ENCODE measurements at regions not wholly inside any gene's neighbourhood (a gene's known extent, or its start where the extent isn't known, plus 50 kb on each side); places are given as distances from the start of the nearest gene placed in this dataset.

GRCh38 chr10:107942826-107943225 lies 778.3 kb upstream of the SORCS1 start:
- no TSS peak for BruUV-seq (replicated peaks)
- Histone ChIP-seq H3K27ac (ENCODE audit: low read depth, low read length, poor library complexity, severe bottlenecking) (no peak overlapping the region), H3K4me1 (ENCODE audit: insufficient read depth, low read length, poor library complexity, severe bottlenecking) (no peaks in the 10 kb centered on the region), H3K4me2 (ENCODE audit: low read length) (no peak overlapping the region), H3K9me2 (ENCODE audit: insufficient read depth, low read length) (no peaks in the 10 kb centered on the region), H3K79me2 (ENCODE audit: insufficient read depth, low read depth, low read length) (no peaks in the 10 kb centered on the region), H2AFZ (ENCODE audit: low read length) (no peak overlapping the region), H3K4me3 (ENCODE audit: low read depth, low read length, poor library complexity, severe bottlenecking) (no peak overlapping the region), H3K36me3 (ENCODE audit: insufficient read depth, low read length) (no peaks in the 10 kb centered on the region), H3K9me3 (ENCODE audit: low read length) (no peaks in the 10 kb centered on the region), H4K20me1 (ENCODE audit: insufficient read depth, low read length) (no peaks in the 10 kb centered on the region)
- no peak for TF ChIP-seq EZH2phosphoT487 (IDR thresholded peaks at IDR 0.05; ENCODE audit: borderline replicate concordance, low read depth, low read length)
- no peak for TF ChIP-seq CTCF (conservative IDR thresholded peaks at IDR 0.05; ENCODE audit: low read length)
- CTCF ChIA-PET (ENCODE audit: unreplicated experiment): no interaction called here
- no peak for DNase-seq (ENCODE audit: low spot score)
- POLR2A ChIA-PET: no interaction called here
- intact Hi-C loops (cut with micrococcal nuclease; ENCODE audit: unreplicated experiment): no loop called here

DNA sequence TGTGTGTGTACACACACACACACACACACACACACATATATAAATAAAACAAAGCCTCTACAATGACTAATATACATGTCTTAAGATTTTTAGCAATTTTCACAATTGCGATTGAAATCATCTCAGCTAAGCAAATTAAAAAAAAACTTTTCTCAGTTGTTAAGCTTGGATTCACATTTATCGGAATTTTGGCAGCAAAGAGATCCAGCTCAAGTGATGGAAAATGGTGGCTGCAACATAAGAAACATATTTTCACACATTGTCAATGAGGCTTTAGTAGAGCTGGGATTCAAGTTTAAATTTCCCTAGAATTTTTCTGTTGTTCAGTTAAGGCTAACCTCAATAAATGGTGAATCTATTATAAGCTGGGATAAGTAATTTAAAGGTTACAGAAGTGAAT lies 768.6 kb upstream of the SORCS1 start:
- H4K20me1 ChIP-seq (ENCODE audit: insufficient read depth, low read length): no peaks in the 10 kb centered on the region
- DNase-seq (ENCODE audit: low spot score): no peak
- H3K27ac ChIP-seq (ENCODE audit: low read depth, low read length, poor library complexity, severe bottlenecking): no peak overlapping the region
- no TSS peak for BruUV-seq (replicated peaks)
- H3K4me1 ChIP-seq (ENCODE audit: insufficient read depth, low read length, poor library complexity, severe bottlenecking): no peaks in the 10 kb centered on the region
- intact Hi-C loops (cut with micrococcal nuclease; ENCODE audit: unreplicated experiment): no loop called here
- H3K9me2 ChIP-seq (ENCODE audit: insufficient read depth, low read length): no peaks in the 10 kb centered on the region
- H3K36me3 ChIP-seq (ENCODE audit: insufficient read depth, low read length): no peaks in the 10 kb centered on the region
- ChIA-PET CTCF (ENCODE audit: unreplicated experiment) (no interaction called here), POLR2A (no interaction called here)
- TF ChIP-seq EZH2phosphoT487 (IDR thresholded peaks at IDR 0.05; ENCODE audit: borderline replicate concordance, low read depth, low read length) (no peak), CTCF (conservative IDR thresholded peaks at IDR 0.05; ENCODE audit: low read length) (no peak)
- H3K79me2 ChIP-seq (ENCODE audit: insufficient read depth, low read depth, low read length): no peaks in the 10 kb centered on the region
- H2AFZ ChIP-seq (ENCODE audit: low read length): no peak overlapping the region
- no peak overlapping the region for H3K4me3 ChIP-seq (ENCODE audit: low read depth, low read length, poor library complexity, severe bottlenecking)
- H3K4me2 ChIP-seq (ENCODE audit: low read length): no peak overlapping the region
- no peaks in the 10 kb centered on the region for H3K9me3 ChIP-seq (ENCODE audit: low read length)

- no peak overlapping the region for H3K4me2 ChIP-seq (ENCODE audit: low read length)
- no peak overlapping the region for H2AFZ ChIP-seq (ENCODE audit: low read length)
- H3K4me3 ChIP-seq (ENCODE audit: low read depth, low read length, poor library complexity, severe bottlenecking): no peak overlapping the region
- H3K36me3 ChIP-seq (ENCODE audit: insufficient read depth, low read length): no peaks in the 10 kb centered on the region
- BruUV-seq (replicated peaks): no TSS peak
- H3K9me3 ChIP-seq (ENCODE audit: low read length): no peaks in the 10 kb centered on the region
- H3K27ac ChIP-seq (ENCODE audit: low read depth, low read length, poor library complexity, severe bottlenecking): no peak overlapping the region
- intact Hi-C loops (cut with micrococcal nuclease; ENCODE audit: unreplicated experiment): no loop called here
- no peak for TF ChIP-seq EZH2phosphoT487 (IDR thresholded peaks at IDR 0.05; ENCODE audit: borderline replicate concordance, low read depth, low read length)
- TF ChIP-seq CTCF (conservative IDR thresholded peaks at IDR 0.05; ENCODE audit: low read length): no peak
- DNase-seq (ENCODE audit: low spot score): no peak
- no peaks in the 10 kb centered on the region for H3K4me1 ChIP-seq (ENCODE audit: insufficient read depth, low read length, poor library complexity, severe bottlenecking)
- no peaks in the 10 kb centered on the region for H4K20me1 ChIP-seq (ENCODE audit: insufficient read depth, low read length)
- H3K9me2 ChIP-seq (ENCODE audit: insufficient read depth, low read length): no peaks in the 10 kb centered on the region
- ChIA-PET CTCF (ENCODE audit: unreplicated experiment) (no interaction called here), POLR2A (no interaction called here)
- H3K79me2 ChIP-seq (ENCODE audit: insufficient read depth, low read depth, low read length): no peaks in the 10 kb centered on the region
Observed at GRCh38 chr10:107931808-107932207, 767.3 kb upstream of the SORCS1 start.

Measured in OCI-LY7 (cell line).